Eye (tissue), 1 donor: ENCODE measurements at regions not wholly inside any gene's neighbourhood (a gene's known extent, or its start where the extent isn't known, plus 50 kb on each side); places are given as distances from the start of the nearest gene placed in this dataset.

ENCODE experiments used
- DNase-seq: peaks from one replicate; pipeline ENCODE4 v3.0.0-alpha.2; 2015

DNA sequence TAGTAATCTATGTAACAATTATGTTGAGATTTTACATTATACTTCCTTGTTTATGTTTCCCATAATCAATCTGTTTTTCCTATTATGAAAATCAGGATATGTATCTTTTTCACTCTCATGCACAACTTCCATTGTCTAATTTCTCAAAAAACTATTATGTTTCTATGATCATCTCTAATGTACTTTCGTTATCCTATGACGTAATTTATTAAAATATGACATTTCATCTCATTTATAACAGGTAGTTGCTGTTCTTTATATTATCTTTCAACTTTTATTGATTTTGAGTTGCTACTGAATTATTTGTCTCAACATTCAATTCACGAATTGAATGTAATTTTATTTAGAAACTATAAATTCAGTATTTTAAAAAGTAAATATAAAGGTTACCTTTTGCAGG, 100.8 kb upstream of the MAGEB18 start:
- no peak for DNase-seq

DNA sequence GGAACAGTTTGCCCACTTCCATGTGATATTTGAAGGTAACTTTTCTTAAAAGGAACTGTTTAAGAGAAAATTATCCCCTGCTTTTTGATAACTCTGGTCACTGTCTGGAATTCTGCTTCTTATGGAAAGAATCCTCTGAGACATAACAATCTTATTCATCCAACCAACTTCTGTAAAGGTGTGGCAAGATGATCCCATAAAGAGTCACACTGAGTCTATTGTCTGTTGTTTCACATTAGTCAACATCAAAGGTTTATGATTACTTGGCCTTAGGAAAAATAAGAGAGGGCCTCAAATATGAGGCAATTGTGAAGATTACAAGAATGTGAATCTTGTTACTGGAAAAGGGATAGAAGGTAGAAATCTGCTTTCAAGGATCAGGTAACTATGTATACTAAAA, 88.0 kb upstream of the MAGEB18 start:
- DNase-seq: no peak

DNA sequence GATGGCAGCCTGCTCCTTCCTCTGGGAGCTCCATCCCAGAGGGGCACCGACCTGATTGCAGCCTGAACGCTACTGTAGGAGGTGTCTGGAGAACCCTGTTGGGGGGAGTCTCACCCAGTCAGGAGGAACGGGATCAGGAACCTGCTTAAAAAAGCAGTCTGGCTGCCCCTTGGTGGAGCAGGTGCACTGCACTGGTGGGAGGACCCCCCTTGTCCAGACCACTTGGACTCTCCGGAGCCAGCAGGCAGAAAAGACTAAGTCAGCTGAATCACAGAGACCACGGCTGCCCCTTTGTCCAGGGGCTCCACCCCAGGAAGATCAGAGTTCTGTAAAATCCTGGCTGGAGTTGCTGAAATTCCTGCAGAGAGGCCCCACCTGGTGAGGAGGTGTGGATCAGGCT, 67.3 kb upstream of the MAGEB18 start:
- no peak for DNase-seq

DNA sequence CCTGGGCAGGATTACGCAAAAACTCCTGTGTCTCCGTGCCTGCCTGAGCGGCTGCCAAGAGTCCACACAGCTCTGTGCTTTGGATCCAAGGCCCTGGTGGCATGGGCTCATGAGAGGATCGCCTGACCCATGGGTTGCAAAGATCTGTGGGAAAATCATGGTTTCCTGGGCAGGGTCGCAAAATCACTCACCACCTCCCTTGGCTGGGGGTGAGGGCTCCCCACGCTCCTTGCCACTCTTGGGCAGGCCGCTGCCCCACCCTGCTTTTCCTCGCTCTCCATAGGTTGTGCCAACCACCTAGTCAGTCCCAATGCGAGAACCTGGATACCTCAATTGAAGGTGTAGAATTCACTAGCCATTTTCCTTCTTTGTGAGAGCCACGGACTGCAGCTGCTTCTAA, 66.5 kb upstream of the MAGEB18 start:
- DNase-seq: no peak

DNA sequence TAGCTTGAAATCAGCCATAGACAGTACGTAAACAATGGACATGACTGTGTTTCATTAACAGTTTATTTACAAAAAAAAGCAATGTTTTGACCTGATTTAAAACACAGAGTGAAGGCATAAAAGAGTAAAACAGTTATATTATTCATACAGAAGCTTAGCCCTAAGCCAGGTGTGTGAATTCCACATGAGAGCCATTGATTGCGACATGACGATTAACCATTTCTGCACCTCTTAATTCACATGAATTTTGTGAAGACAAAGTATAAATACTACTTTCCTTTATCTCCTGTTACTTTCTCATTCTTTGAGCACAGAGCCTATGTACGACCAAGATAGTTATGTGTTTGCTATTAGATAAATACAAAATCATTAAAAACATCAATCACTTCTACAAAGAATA, 55.0 kb upstream of the MAGEB18 start:
- no peak for DNase-seq
